ENCODE measurements at regions not wholly inside any gene's neighbourhood (a gene's known extent, or its start where the extent isn't known, plus 50 kb on each side); places are given as distances from the start of the nearest gene placed in this dataset.

DNA sequence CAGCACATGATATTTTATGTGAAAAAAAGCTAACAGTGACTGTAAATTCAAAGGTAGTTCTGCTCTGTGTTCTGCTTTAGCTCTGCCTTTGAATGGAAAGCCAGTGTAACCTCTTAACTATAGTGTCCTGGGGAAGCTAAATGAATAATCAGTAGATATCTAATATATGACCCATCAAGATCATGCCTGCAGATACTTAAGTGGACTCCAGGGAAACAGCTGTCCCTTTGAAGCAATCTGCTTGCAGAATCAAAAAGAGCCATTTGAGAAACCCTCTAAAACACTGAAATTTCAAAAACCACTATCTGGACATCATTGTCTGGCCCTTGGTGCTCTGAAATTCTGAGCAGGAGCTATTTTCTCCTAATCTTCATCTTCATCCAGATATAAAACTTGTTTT, 104.2 kb upstream of the ADGRL4 start:
- no peak for TF ChIP-seq POLR2A (IDR thresholded peaks at IDR 0.05)
- TF ChIP-seq, protein P1, sequence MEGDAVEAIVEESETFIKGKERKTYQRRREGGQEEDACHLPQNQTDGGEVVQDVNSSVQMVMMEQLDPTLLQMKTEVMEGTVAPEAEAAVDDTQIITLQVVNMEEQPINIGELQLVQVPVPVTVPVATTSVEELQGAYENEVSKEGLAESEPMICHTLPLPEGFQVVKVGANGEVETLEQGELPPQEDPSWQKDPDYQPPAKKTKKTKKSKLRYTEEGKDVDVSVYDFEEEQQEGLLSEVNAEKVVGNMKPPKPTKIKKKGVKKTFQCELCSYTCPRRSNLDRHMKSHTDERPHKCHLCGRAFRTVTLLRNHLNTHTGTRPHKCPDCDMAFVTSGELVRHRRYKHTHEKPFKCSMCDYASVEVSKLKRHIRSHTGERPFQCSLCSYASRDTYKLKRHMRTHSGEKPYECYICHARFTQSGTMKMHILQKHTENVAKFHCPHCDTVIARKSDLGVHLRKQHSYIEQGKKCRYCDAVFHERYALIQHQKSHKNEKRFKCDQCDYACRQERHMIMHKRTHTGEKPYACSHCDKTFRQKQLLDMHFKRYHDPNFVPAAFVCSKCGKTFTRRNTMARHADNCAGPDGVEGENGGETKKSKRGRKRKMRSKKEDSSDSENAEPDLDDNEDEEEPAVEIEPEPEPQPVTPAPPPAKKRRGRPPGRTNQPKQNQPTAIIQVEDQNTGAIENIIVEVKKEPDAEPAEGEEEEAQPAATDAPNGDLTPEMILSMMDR (IDR thresholded peaks at IDR 0.05): no peak
